ENCODE measurements at regions not wholly inside any gene's neighbourhood (a gene's known extent, or its start where the extent isn't known, plus 50 kb on each side); places are given as distances from the start of the nearest gene placed in this dataset.

DNA sequence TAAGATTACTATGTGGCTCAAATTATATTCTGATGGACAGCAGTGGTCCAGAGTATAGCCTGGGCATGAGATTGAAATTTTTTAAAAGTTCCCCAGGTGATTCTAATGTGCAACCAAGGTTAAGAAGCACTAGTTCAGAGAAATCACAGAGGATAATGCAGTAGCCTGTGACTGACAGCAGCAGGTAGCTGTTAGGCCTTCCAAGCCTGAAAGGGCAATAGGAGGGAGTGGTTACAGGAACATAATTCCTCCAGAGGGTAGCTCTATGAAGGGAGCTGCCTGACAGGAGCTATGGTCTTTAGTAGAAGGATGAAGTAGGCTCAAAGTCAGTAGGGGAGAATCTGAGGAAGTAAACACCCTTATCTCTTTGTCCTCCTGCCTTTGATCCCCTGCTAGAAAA, 342.9 kb upstream of the PPP2R3A start:
- TF ChIP-seq, protein P1, sequence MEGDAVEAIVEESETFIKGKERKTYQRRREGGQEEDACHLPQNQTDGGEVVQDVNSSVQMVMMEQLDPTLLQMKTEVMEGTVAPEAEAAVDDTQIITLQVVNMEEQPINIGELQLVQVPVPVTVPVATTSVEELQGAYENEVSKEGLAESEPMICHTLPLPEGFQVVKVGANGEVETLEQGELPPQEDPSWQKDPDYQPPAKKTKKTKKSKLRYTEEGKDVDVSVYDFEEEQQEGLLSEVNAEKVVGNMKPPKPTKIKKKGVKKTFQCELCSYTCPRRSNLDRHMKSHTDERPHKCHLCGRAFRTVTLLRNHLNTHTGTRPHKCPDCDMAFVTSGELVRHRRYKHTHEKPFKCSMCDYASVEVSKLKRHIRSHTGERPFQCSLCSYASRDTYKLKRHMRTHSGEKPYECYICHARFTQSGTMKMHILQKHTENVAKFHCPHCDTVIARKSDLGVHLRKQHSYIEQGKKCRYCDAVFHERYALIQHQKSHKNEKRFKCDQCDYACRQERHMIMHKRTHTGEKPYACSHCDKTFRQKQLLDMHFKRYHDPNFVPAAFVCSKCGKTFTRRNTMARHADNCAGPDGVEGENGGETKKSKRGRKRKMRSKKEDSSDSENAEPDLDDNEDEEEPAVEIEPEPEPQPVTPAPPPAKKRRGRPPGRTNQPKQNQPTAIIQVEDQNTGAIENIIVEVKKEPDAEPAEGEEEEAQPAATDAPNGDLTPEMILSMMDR (IDR thresholded peaks at IDR 0.05), result no peak
- no peak for TF ChIP-seq POLR2AphosphoS5 (IDR thresholded peaks at IDR 0.05)
